SK-N-SH (cell line): ENCODE measurements at regions not wholly inside any gene's neighbourhood (a gene's known extent, or its start where the extent isn't known, plus 50 kb on each side); places are given as distances from the start of the nearest gene placed in this dataset.

Experiments used
- CTCF ChIA-PET: fragments of 300-600, 350-600 bp; formaldehyde crosslinking; extraction: SDS; loops from one replicate; lab custom pipeline; 2021; lab: Yijun Ruan, JAX
- POLR2A ChIA-PET: fragments of 350-600 bp; sonication (Branson Sonifier 250); formaldehyde crosslinking; extraction: SDS; loops from one replicate; lab custom pipeline; 2020; ENCODE audit warnings: antibody characterized with exemption, inconsistent platforms; lab: Yijun Ruan, JAX
- DNase-seq: peaks from one replicate; pipeline ENCODE4 v3.0.0; 2012
- H2AFZ ChIP-seq: fragments of 200-600 bp; sonication (generic); 2 replicates; pipeline ENCODE4 v1.8.1; 2016; ENCODE audit warnings: antibody characterized with exemption, mild to moderate bottlenecking, low read depth
- H3F3A ChIP-seq: fragments of 200-600 bp; sonication (generic); replicated peaks from 2 replicates; pipeline ENCODE3; 2016; ENCODE audit warnings: antibody characterized with exemption, mild to moderate bottlenecking; ENCODE audit not compliant: insufficient read depth
- H3K27ac ChIP-seq, 2 experiments: fragments of 200-500 bp in 1 of 2; fragments of 200-600 bp in 1 of 2; sonication (Bioruptor generic) in 1 of 2; sonication (generic), shearing (Covaris generic) in 1 of 2; 2 replicates each; pipeline versions ENCODE4 v1.5.1 to v1.6.1; 2014 to 2016; ENCODE audit warnings: low read depth in 2 of 2, inconsistent platforms in 1 of 2, low read length in 1 of 2, mild to moderate bottlenecking in 1 of 2, mixed read lengths in 1 of 2
- H3K27me3 ChIP-seq: fragments of 200-600 bp; sonication (generic), shearing (Covaris generic); 2 replicates; pipeline ENCODE4 v1.6.1; 2016; ENCODE audit warnings: mixed run types; ENCODE audit not compliant: insufficient read depth
- H3K36me3 ChIP-seq, 2 experiments: fragments of 200-500 bp in 1 of 2; fragments of 200-600 bp in 1 of 2; sonication (Bioruptor generic) in 1 of 2; sonication (generic) in 1 of 2; replicated peaks in 1 of 2; 2 replicates each; pipeline versions ENCODE3 to v1.5.1; 2014 to 2016; ENCODE audit warnings: low read length in 1 of 2, mild to moderate bottlenecking in 1 of 2; ENCODE audit not compliant: insufficient read depth in 2 of 2, control insufficient read depth in 1 of 2
- H3K4me1 ChIP-seq, 2 experiments: fragments of 200-500 bp in 1 of 2; fragments of 200-600 bp in 1 of 2; sonication (Bioruptor generic) in 1 of 2; sonication (generic), shearing (Covaris generic) in 1 of 2; 2 replicates each; pipeline versions ENCODE4 v1.5.1 to v1.6.1; 2014 to 2016; ENCODE audit warnings: low read depth in 1 of 2, low read length in 1 of 2, mixed run types in 1 of 2; ENCODE audit not compliant: insufficient read depth in 2 of 2, control insufficient read depth in 1 of 2
- H3K4me2 ChIP-seq: fragments of 200-600 bp; sonication (generic), shearing (Covaris generic); 2 replicates; pipeline ENCODE4 v1.6.1; 2017; ENCODE audit warnings: mixed run types
- H3K4me3 ChIP-seq, 2 experiments: fragments of 200-500 bp in 1 of 2; fragments of 200-600 bp in 1 of 2; sonication (Bioruptor generic) in 1 of 2; sonication (generic), shearing (Covaris generic) in 1 of 2; 2 replicates each; pipeline versions ENCODE4 v1.5.1 to v1.8.1; 2014 to 2016; ENCODE audit warnings: low read depth in 2 of 2, inconsistent platforms in 1 of 2, low read length in 1 of 2, mild to moderate bottlenecking in 1 of 2, mixed read lengths in 1 of 2, moderate library complexity in 1 of 2
- H3K79me2 ChIP-seq: fragments of 200-600 bp; sonication (generic); 2 replicates; pipeline ENCODE4 v1.8.1; 2017; ENCODE audit warnings: mild to moderate bottlenecking; ENCODE audit not compliant: insufficient read depth
- H3K9ac ChIP-seq: fragments of 200-600 bp; sonication (generic); 2 replicates; pipeline ENCODE4 v1.6.1; 2017; ENCODE audit warnings: mixed run types
- H3K9me2 ChIP-seq: fragments of 200-600 bp; sonication (generic); 2 replicates; pipeline ENCODE4 v1.6.1; 2017; ENCODE audit warnings: mixed run types
- H3K9me3 ChIP-seq: fragments of 200-600 bp; sonication (generic); 2 replicates; pipeline ENCODE4 v1.6.1; 2017; ENCODE audit warnings: mixed run types, mild to moderate bottlenecking, moderate library complexity
- H4K20me1 ChIP-seq: fragments of 200-600 bp; sonication (generic); 2 replicates; pipeline ENCODE4 v1.6.1; 2017; ENCODE audit warnings: mild to moderate bottlenecking, mixed run types; ENCODE audit not compliant: insufficient read depth
- CHD2 ChIP-seq: fragments of 150-350 bp; IDR thresholded peaks from 2 replicates; pipeline ENCODE4 v1.6.1; 2018; ENCODE audit warnings: low read length; ENCODE audit not compliant: partially characterized antibody
- CTCF ChIP-seq: fragments of 200-600 bp; sonication (generic); IDR thresholded peaks from 2 replicates; pipeline ENCODE4 v1.6.1; 2017; ENCODE audit warnings: antibody characterized with exemption, mild to moderate bottlenecking, moderate library complexity
- ELF1 ChIP-seq: IDR thresholded peaks from 2 replicates; pipeline ENCODE4 v1.4.0; 2012
- FOSL2 ChIP-seq: IDR thresholded peaks from 2 replicates; pipeline ENCODE4 v1.4.0; 2012; ENCODE audit warnings: low read depth, mild to moderate bottlenecking, moderate library complexity, borderline replicate concordance
- FOXJ3 ChIP-seq: sonication (generic); formaldehyde crosslinking; IDR thresholded peaks from 2 replicates; pipeline ENCODE4 v1.5.1; 2020; ENCODE audit warnings: mild to moderate bottlenecking, missing genetic modification reagents
- FOXM1 ChIP-seq: IDR thresholded peaks from 2 replicates; pipeline ENCODE4 v1.4.0; 2012; ENCODE audit warnings: low read depth, mild to moderate bottlenecking
- GABPA ChIP-seq: IDR thresholded peaks from 2 replicates; pipeline ENCODE4 v1.4.0; 2012; ENCODE audit warnings: low read depth, mild to moderate bottlenecking
- GATA2 ChIP-seq: sonication (generic); formaldehyde crosslinking; IDR thresholded peaks from 2 replicates; pipeline ENCODE4 v1.5.0; 2020; ENCODE audit warnings: mild to moderate bottlenecking, missing genetic modification reagents
- IRF3 ChIP-seq: fragments of 150-350 bp; IDR thresholded peaks from 2 replicates; pipeline ENCODE4 v1.6.1; 2016; ENCODE audit warnings: mild to moderate bottlenecking, low read depth, low read length
- MAX ChIP-seq: IDR thresholded peaks from 2 replicates; pipeline ENCODE4 v1.4.0; 2012; ENCODE audit warnings: low read depth
- MEF2A ChIP-seq: IDR thresholded peaks from 2 replicates; pipeline ENCODE4 v1.4.0; 2012; ENCODE audit warnings: low read depth, borderline replicate concordance
- MXI1 ChIP-seq: IDR thresholded peaks from 2 replicates; pipeline ENCODE4 v1.6.1; 2012; ENCODE audit warnings: mild to moderate bottlenecking, low read depth, low read length, improper control_type of control experiment
- NFIC ChIP-seq: IDR thresholded peaks from 2 replicates; pipeline ENCODE4 v1.4.0; 2012; ENCODE audit warnings: borderline replicate concordance
- NRF1 ChIP-seq: IDR thresholded peaks from 2 replicates; pipeline ENCODE4 v1.6.1; 2012; ENCODE audit warnings: low read depth, mild to moderate bottlenecking, low read length
- POLR2AphosphoS5 ChIP-seq: IDR thresholded peaks from 2 replicates; pipeline ENCODE4 v1.6.1; 2012; ENCODE audit warnings: low read depth, low read length
- RAD21 ChIP-seq: IDR thresholded peaks from 2 replicates; pipeline ENCODE4 v1.6.1; 2012; ENCODE audit warnings: mild to moderate bottlenecking, low read length
- RXRA ChIP-seq: IDR thresholded peaks from 2 replicates; pipeline ENCODE4 v1.4.0; 2012; ENCODE audit warnings: low read depth, mild to moderate bottlenecking, borderline replicate concordance
- SIN3A ChIP-seq: IDR thresholded peaks from 2 replicates; pipeline ENCODE4 v1.6.1; 2012; ENCODE audit warnings: low read depth, mild to moderate bottlenecking, low read length, moderate library complexity, borderline replicate concordance
- TAF1 ChIP-seq: IDR thresholded peaks from 2 replicates; pipeline ENCODE4 v1.6.1; 2012; ENCODE audit warnings: low read depth, mild to moderate bottlenecking, low read length, moderate library complexity, borderline replicate concordance
- TCF12 ChIP-seq: IDR thresholded peaks from 2 replicates; pipeline ENCODE4 v1.4.0; 2012
- TEAD4 ChIP-seq: IDR thresholded peaks from 2 replicates; pipeline ENCODE4 v1.4.0; 2012; ENCODE audit warnings: mild to moderate bottlenecking, borderline replicate concordance; ENCODE audit not compliant: insufficient read depth
- USF1 ChIP-seq: IDR thresholded peaks from 2 replicates; pipeline ENCODE4 v1.4.0; 2012; ENCODE audit warnings: low read depth, borderline replicate concordance
- USF2 ChIP-seq: fragments of 150-350 bp; IDR thresholded peaks from 2 replicates; pipeline ENCODE4 v1.6.1; 2017; ENCODE audit warnings: antibody characterized with exemption, low read length, low read depth, borderline replicate concordance
- YY1 ChIP-seq: IDR thresholded peaks from 2 replicates; pipeline ENCODE4 v1.4.0; 2012; ENCODE audit warnings: low read depth, mild to moderate bottlenecking
- WGBS: methylation state at CpG from one replicate; pipeline ENCODE4 v1.1.6; 2017; ENCODE audit warnings: low lambda C conversion rate; 5-methylcytosine and 5-hydroxymethylcytosine counted together

- H3K36me3 ChIP-seq = no peaks in the 10 kb centered on the region
- no peak overlapping the region for H3K27ac ChIP-seq
- H3K79me2 ChIP-seq = no peaks in the 10 kb centered on the region
- no peaks in the 10 kb centered on the region for H3K4me1 ChIP-seq
- ChIA-PET POLR2A (no interaction called here), CTCF (no interaction called here)
- H3K9me2 ChIP-seq = no peaks in the 10 kb centered on the region
- WGBS = 5% methylated on average over 4 of the region's 4 CpGs
- H3K27me3 ChIP-seq = no peaks in the 10 kb centered on the region; the same call in 1 of the 2 replicates
- no peak overlapping the region for H3K9ac ChIP-seq
- H3K4me3 ChIP-seq = no peak overlapping the region
- no peak for TF ChIP-seq NRF1
- TF ChIP-seq FOSL2 = no peak
- TF ChIP-seq MEF2A = no peak
- TF ChIP-seq MXI1 = no peak
- no peak for TF ChIP-seq USF1
- no peak for TF ChIP-seq FOXJ3 (CRISPR knock-in tag)
- no peak for TF ChIP-seq GABPA
- TF ChIP-seq POLR2AphosphoS5 = no peak
- TF ChIP-seq MAX = no peak
- TF ChIP-seq FOXM1 = no peak
- no peak for TF ChIP-seq YY1
- TF ChIP-seq ELF1 = no peak
- TF ChIP-seq CHD2 = no peak
- TF ChIP-seq RAD21 = no peak
- no peak for TF ChIP-seq TCF12
- TF ChIP-seq IRF3 = no peak
- no peak for TF ChIP-seq USF2
- H3K9me3 ChIP-seq = no peaks in the 10 kb centered on the region
- no peak overlapping the region for H3K4me2 ChIP-seq
- DNase-seq = no peak
- no peaks in the 10 kb centered on the region for H3F3A ChIP-seq
- H2AFZ ChIP-seq = no peak overlapping the region
- no peaks in the 10 kb centered on the region for H4K20me1 ChIP-seq
These were observed 65.2 kb downstream of the OTX2 start for GRCh38 chr14:56745097-56745496.

- H4K20me1 ChIP-seq = no peaks in the 10 kb centered on the region
- H3K9me2 ChIP-seq = no peaks in the 10 kb centered on the region
- H3K4me1 ChIP-seq = no peaks in the 10 kb centered on the region
- DNase-seq = no peak
- H3K4me2 ChIP-seq = no peak overlapping the region
- no peak overlapping the region for H3K27ac ChIP-seq
- no peak for TF ChIP-seq RXRA
- no peak for TF ChIP-seq MEF2A
- no peak for TF ChIP-seq NFIC
- no peak for TF ChIP-seq POLR2AphosphoS5
- TF ChIP-seq SIN3A = no peak
- TF ChIP-seq FOXJ3 (CRISPR knock-in tag) = no peak
- no peak for TF ChIP-seq YY1
- no peak for TF ChIP-seq GATA2 (CRISPR knock-in tag)
- no peak for TF ChIP-seq TEAD4
- TF ChIP-seq CTCF = no peak
- TF ChIP-seq USF2 = no peak
- no peak for TF ChIP-seq TAF1
- no peak for TF ChIP-seq CHD2
- no peaks in the 10 kb centered on the region for H3K79me2 ChIP-seq
- H3F3A ChIP-seq = no peaks in the 10 kb centered on the region
- POLR2A ChIA-PET = no interaction called here
- no peak overlapping the region for H2AFZ ChIP-seq
- 0% methylated on average over 3 of the region's 3 CpGs for WGBS
- no peak overlapping the region for H3K4me3 ChIP-seq
- no peaks in the 10 kb centered on the region; the same call in 1 of the 2 replicates for H3K27me3 ChIP-seq
- H3K9ac ChIP-seq = no peak overlapping the region
- no peaks in the 10 kb centered on the region for H3K9me3 ChIP-seq
- CTCF ChIA-PET = no interaction called here
- H3K36me3 ChIP-seq = no peaks in the 10 kb centered on the region
These were observed 66.3 kb downstream of the OTX2 start for GRCh38 chr14:56744016-56744415.
